Tibial nerve (tissue), 4 donors: ENCODE measurements at regions not wholly inside any gene's neighbourhood (a gene's known extent, or its start where the extent isn't known, plus 50 kb on each side); places are given as distances from the start of the nearest gene placed in this dataset.

Experiments used
- CTCF ChIP-seq, 5 experiments: fragments of 200-600 bp in 3 of 5; fragments of 450-650 bp in 2 of 5; sonication (generic) in 3 of 5; IDR thresholded peaks; one replicate each; pipeline ENCODE4 v1.5.1; 2016 to 2019; ENCODE audit warnings: antibody characterized with exemption in 5 of 5, mild to moderate bottlenecking in 3 of 5, moderate library complexity in 2 of 5
- EP300 ChIP-seq, 2 donors: sonication (generic); formaldehyde crosslinking; IDR thresholded peaks; one replicate each; pipeline ENCODE4 v1.6.1; 2017; ENCODE audit warnings: antibody characterized with exemption in 2 of 2, mild to moderate bottlenecking in 1 of 2

GRCh38 chr12:39230086-39230485 lies 212.8 kb downstream of the KIF21A start:
- TF ChIP-seq EP300 (IDR thresholded peaks at IDR 0.05) (no peak), CTCF (IDR thresholded peaks at IDR 0.05) (no peak)
